Hypothalamus (tissue), 51 donors: ENCODE measurements at regions not wholly inside any gene's neighbourhood (a gene's known extent, or its start where the extent isn't known, plus 50 kb on each side); places are given as distances from the start of the nearest gene placed in this dataset.

Experiments
- DNase-seq, 51 donors: peaks; one replicate each; lab custom pipeline; 2025; lab: John Stamatoyannopoulos, UW

DNA sequence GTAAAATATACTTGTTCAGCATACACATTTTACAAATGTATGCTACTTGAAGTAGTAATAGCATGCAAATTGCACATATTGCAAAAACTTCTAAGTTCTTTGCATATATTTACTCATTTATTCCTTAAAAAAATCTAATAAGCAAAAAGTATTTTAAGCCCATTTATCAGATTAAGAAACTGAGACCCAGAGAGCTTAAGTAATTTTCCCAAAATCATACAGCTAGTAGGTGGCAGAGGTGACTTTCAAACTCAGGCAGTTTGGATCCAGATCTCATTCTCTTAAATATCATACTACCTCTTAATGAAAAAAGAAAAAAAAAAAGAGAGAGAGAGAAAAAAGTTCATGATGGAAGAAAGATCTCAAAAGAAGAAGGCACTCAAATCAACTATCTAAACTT is 157.9 kb downstream of the RPS12 start:
- no peak for DNase-seq

GRCh38 chr6:132972971-132973370 is 158.6 kb downstream of the RPS12 start:
- DNase-seq: no peak

GRCh38 chr6:132973514-132973993 is 159.2 kb downstream of the RPS12 start:
- no peak for DNase-seq

GRCh38 chr6:132974122-132974521 is 159.8 kb downstream of the RPS12 start:
- no peak for DNase-seq

GRCh38 chr6:132977413-132977812 is 163.0 kb downstream of the RPS12 start:
- DNase-seq: no peak

DNA sequence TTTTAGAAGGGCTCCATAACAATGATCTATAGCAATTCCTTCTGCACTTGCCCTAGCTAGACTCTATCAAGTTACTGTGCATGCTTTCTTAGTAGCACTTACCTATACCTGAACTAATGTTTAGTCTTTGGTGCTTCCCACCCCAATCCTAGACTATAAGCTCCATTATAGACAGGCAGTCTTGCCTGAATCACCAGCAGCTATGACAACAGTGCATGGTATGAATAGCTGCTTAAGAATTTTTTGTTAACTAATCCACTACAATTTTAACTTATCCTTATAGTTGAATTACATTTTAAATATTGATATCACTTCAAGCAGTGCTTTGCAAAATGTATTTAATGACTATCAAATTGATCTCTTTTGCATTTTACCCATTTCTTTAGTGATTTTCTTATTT is 164.3 kb downstream of the RPS12 start:
- no peak for DNase-seq

DNA sequence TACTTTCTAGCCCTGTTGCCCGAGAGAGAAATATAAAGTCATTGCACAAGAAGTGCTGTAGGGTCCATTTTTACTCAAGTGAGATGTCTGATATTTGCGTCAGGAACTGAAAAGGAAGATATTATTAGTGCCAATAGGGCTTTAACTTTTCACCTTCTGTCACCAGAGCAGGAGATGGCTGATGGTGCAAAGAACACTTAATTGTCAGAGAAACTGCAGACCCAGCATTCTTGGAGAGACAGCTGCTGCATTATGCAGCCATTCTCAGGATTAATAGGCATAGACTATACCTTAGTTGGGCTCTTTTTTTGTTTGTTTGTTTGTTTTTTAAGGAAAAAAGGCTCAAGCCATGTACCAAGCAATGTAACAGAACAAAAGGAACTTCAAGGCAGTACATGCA is 179.4 kb downstream of the RPS12 start:
- DNase-seq: no peak

GRCh38 chr6:132995009-132995408 is 180.6 kb downstream of the RPS12 start:
- DNase-seq: peak in 1 of 51 donors; percentile 32

DNA sequence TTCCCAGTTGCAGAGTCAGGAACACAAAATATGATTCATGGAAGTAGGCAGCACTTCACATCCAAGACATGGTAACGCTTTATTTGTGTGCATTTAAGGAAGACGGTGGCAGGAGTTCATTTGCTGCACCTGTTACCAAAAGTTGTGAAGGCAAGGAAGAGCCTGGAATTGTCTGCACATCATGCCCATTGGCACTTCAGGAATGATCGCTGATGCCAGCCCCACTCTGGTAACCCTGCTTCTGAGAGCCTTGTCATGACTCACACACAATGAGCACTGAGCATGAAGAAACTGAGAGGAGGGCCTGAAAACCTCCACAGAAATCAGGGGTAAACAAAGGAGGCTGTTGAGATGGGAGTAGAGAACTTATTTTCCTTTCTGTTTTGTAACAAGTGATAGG is 181.1 kb downstream of the RPS12 start:
- DNase-seq: peak in 4 of 51 donors; percentile 2 to 59 (median 18)

DNA sequence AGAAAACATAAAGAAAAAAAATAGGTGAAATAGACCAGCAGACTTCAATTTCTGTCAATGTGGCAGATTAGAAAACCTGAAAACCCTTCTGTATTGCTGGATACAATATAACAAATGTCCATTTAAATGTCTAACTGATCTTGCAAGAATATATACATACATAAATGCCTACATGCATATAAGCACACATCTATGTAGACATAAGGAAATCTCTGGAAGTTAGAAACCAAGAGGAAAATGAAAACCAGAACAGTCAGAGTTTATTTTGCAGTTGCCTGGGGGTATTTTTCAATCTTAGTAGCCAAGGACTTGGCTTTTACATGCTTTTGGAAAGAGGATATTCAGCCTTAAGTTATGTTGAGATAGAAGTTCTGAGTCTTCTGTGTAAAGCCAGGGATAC is 184.0 kb downstream of the RPS12 start:
- no peak for DNase-seq

DNA sequence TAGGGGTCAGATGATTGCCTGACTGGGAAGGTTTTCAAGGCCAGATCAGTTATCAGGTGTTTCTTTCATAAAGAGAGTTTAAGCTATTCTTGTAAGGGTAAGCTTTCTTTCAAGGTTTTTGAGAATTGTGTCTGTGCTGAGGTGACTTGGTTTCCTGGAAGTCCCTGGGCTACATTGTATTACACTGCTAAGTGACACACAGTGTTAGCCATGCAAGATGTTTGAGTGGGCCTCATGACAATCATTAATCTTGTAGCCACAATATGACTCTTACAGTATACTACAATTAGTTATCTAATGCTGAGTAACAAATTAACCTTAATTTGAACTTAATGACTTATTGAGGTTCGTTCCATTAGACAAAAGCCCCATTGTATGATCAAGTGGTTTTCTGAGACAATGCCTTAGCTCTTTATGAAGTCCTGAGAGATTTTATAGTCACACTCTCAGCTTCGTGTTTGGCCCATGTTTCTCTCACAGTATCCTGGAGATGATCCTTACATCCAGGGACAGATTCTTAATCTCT is 186.7 kb downstream of the RPS12 start:
- no peak for DNase-seq

DNA sequence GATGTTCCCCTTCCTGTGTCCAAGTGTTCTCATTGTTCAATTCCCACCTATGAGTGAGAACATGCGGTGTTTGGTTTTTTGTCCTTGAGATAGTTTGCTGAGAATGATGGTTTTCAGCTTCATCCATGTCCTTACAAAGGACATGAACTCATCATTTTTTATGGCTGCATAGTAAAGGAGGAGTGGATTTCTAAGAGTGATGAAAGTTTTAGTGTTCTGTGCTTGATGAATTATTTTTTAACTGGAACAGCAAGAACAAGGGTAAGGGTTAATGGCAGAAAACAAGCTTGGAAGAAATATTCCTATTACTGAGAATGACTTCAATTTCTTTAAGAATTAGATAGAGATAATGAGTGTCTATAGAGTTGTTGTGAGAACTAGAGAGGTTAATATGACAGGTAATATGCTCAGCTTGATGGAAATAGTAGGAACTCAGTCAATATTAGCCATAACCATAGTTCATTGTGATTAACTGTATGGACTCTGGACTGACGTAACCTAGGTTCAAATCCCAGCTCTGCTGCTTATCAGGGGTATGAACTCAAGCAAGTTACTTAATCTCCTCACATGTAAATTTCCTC is 190.0 kb downstream of the RPS12 start:
- DNase-seq: no peak

- no peak for DNase-seq
Measured at GRCh38 chr6:133012774-133013173, 198.4 kb downstream of the RPS12 start.

DNA sequence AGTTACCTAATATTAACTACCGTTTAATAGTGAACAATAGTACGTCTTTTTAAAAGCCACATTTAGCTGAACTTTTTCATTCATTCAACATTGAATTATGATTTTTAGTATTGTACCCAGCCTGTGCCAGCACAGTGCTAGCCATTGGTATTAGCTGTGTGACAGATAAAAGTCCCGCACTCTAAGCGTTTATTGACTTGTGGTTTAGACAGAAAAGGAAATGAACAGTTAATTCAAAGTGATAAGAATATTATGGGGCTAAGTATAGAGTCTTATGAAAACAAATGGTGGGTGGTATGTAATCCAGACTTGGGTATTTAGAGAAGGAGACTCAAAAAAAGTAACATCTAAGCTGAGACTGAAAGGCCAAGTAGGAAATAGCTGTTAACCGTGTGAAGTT is 202.3 kb downstream of the RPS12 start:
- no peak for DNase-seq

- no peak for DNase-seq
Measured at GRCh38 chr6:133017581-133017980, 203.2 kb downstream of the RPS12 start.

- DNase-seq: no peak
Measured at GRCh38 chr6:133026705-133027104, 212.3 kb downstream of the RPS12 start.

DNA sequence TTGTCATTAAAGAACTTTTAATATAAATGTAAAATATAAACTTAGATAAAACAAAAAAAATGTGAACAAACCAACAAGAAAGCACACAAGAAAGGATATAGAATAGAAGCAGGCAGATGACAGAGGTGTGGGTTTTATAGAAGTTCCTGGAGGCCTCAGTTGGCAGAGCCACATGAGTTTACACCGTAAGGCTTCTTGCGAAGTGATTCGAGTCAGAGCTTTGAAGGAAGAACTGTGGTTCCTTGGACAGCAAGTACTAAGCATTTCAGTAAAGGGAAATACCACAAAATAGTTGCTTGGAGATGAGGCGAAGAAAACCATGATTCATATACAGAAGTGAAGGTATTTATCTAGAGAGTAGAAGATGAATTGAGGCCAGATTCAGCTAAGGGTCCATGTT is 207.9 kb upstream of the EYA4 start:
- DNase-seq: no peak

- no peak for DNase-seq
Measured at GRCh38 chr6:133034509-133035206, 206.5 kb upstream of the EYA4 start.

- DNase-seq: peak in 2 of 51 donors; percentile 0 to 24
Measured at GRCh38 chr6:133040094-133040802, 200.9 kb upstream of the EYA4 start.

DNA sequence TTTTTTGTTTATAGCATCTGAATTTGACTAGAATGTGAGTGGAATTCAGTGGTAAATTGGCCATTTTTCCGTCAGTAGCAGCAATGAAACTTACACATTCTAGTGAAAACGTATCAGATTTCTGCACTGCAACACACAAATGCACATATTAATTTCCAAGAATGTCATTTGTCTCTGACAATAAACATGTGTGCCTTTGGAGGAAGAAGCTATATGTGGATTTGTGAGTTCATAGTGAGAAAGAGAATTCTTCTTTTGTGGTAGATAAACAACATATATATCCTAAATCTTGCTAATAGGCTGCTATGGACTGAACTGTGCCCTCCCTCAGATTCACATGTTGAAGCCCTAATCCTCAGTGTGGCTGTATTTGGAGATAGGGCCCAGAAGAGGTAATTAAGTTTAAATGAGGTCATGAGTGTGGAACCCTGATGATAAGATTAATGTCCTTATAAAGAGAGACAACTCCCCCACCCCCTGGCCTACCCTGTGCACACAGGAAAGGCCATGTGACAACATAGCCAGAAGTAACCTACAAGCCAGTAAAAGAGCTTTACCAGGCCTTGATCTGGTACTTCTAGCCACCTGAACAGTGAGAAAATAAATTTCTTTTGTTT is 200.2 kb upstream of the EYA4 start:
- no peak for DNase-seq

DNA sequence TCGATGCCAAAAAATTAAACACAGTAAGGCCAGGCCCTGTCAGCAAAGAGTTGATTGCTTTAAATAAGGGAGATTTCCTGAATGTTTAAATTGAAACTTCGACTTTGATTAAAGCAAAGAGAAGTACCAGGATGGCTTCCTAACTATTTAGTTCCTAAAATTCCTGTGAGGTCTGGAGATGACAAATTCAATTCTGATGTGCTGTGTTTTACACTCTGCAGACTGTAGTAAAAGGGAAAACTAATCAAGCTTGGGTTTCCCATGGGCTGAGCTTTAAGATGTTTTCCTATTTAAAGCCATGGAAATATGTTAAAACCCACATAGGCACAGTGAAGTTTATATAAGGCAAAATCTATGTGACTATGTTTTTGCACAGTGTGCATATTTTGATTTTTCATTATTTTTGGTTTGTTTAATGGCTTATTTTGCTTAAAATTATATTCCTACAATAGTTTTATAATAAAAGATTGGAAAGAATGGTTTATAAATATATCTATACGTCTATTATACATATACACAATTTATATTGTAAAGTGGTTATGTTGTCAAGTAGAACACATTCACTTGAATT is 198.5 kb upstream of the EYA4 start:
- DNase-seq: no peak
